ENCODE measurements at regions not wholly inside any gene's neighbourhood (a gene's known extent, or its start where the extent isn't known, plus 50 kb on each side); places are given as distances from the start of the nearest gene placed in this dataset.

DNA sequence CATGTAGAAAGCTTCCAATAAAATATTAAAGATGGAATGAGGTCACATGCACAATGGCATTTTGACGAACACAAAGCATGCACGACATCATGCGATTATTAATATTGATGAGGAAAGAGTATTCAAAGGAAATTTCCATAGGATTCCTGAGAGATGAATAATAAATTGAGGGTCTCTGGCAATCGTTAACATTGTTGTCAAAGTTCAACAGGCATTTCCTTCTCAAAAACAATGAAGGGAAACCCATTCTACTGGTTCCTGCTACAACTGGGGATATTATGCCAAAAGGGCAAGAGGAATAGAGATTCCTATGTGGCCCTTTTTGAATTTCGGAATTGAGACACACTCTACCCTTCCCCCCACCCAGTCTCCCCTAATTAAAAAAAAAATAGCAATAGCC lies 128.3 kb upstream of the NUDT7 start:
- no peak for DNase-seq (ENCODE audit: low spot score)

DNA sequence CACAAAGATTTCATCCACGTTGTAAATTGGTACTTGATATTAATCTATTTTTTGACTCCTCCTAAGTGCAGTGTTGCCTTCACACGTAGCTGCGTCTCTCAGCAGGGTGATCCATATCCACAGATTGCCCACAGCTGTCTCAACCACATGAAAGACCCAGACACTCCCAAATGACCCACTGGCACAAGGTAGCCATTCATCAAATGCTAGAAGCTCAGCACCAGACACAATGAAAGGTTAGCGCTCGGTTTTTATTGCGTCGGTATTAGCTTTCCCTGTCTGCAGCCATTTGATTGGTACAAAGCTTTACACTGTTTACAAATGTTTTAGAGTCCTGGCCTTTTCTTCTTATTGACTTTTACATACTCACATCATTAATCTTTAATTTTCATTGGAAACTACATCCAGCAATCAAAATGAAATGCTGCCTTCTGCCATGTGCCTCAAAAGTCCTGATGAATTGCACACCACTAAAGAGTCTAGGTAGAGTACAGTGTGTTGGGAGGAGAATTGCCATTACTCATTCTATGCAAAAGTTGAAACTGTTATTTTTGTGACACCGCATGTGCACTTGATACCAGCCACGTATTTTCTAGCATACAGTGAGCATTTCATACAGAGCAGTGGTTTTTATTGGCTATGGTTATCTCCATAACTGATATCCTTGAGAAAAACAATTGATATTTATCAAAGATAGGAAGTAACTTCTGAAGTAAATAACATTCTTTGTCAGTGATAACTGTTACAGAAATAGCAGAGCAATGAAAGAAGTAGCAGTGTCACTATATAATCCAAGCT lies 127.3 kb upstream of the NUDT7 start:
- no peak for DNase-seq (ENCODE audit: low spot score)

DNA sequence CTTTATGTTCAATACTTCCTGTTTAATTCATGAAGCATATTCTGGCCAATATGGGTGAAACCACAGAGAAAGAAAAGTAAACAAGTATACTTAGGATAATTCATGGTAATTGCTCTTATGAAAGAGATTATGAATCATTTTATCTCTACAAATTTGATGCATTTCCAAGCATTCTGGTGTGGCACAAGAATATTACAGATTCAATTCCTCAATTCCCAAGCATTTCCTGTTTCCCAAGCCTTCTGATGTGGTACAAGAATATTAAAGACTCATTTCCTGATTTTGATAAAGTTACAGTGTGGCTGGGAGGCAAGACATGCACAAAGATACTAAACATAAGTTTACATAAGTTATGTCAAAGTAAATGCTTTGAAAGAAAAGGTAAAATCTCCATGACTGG lies 126.1 kb upstream of the NUDT7 start:
- DNase-seq (ENCODE audit: low spot score): no peak

DNA sequence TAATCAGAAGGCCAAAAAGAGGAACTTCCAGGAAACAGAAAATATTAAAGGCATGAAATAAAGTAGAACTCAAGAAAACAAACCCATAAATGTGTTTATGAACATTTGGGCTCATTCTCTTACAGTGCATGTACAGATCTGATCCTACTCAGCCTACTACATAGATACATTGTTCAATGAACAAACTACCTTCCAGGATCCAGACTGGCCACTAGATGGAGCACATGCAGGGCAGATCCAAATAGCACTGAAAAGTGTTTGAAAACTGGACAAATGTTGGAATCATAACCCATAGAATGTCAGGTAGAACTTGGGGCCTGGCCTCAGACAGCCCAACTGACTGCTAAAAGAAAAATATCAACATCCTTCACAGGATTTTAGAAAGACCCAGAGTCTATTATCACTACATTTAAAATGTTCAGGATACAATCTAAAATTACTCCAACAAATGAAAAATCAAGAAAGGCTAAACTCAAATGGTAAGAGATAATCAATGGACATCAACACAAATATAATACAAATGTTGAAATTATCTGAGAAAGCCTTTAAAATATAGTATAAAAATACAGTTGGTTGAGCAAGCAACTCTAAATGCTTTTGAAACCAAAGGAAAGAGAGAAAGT lies 122.4 kb upstream of the NUDT7 start:
- DNase-seq (ENCODE audit: low spot score): no peak

DNA sequence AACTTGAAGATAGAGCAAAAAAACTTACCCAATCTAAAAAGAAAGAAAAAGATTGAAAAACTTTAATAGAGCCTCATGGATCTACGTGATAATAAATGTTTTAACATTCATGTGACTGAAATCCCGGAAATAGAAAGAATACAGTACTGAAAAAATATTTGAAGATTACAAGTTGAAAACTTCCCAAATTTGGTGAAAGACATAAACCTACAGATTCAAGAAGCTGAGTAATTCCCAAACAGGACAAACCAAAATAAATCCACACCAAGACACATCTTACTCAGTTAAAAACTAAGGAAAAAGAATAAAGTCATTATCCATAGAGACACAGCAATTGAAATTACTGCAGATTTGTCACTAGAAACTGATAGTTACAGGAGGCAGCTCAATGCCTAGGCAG lies 121.8 kb upstream of the NUDT7 start:
- DNase-seq (ENCODE audit: low spot score): no peak

DNA sequence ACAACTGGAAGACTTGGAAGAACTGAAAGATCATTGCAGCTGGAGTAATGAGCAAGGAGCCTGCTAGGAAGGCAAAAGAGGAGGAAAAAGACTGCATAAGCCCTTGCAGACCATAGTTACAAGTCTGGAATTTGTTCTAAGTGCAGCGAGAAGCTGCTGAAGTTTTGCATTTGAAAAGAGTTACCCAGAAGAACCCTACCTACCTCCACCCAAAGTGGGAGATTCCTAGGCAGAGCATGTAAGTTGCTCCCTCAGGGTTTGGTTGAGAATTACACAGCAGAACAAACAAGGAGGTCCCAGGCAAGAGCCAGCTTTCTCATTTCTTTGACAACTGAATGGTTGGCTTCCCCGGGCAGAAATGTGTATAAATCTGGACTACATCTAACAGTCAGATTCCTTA lies 118.7 kb upstream of the NUDT7 start:
- no peak for DNase-seq (ENCODE audit: low spot score)

DNA sequence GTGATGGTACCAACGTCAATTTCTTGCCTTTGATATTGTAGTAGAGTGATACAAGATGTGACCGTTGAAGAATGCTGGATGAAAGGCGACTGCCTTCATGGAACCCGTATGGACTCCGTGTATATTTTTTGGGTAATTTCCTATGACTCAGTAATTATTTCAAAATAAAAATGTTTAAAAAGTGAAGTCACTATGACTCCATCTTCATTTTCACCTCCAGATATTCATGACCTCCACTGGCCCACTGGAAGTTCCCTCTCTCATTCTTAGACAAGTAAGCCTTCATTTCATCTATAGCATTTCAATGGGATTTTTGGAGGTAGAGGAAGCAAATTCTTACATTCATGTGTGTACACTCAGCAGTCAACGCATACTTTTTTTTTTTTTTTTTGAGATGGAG lies 111.8 kb upstream of the NUDT7 start:
- DNase-seq (ENCODE audit: low spot score): no peak

DNA sequence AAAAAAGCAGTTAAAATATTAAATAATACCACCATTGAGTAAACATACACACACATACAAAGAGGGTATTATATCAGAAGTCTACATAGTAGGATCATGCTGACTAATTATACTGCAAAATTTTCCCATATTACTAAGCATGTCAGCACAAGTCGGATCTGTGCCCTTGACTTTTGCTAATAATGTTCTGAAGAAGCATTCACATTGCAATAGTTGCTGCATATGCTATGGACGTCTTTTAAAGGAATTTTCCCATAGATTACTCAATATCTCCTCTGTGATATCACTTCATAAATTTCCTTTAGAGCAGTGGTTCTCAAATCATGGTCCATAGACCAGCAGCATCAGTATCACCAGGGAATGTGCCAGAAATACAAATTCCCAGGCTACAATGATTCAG lies 110.9 kb upstream of the NUDT7 start:
- DNase-seq (ENCODE audit: low spot score): no peak

DNA sequence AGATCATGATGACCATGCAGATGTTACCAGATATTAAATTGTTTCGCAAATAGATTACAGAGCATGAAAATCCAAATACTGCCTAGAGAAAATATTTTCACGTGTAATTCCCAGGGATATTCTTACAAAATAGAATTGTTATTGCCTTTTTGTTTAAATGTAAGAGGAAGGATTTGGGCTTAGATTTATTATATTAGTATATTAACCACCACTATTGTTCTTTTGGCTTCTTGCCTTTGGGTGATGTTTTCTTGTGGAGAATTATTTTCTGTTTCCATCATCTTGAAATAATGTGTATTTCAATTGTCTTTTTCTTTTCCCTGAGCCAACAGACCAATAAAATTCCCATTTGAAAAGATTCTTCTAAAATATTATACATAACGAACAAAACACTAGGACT lies 109.7 kb upstream of the NUDT7 start:
- DNase-seq (ENCODE audit: low spot score): no peak

DNA sequence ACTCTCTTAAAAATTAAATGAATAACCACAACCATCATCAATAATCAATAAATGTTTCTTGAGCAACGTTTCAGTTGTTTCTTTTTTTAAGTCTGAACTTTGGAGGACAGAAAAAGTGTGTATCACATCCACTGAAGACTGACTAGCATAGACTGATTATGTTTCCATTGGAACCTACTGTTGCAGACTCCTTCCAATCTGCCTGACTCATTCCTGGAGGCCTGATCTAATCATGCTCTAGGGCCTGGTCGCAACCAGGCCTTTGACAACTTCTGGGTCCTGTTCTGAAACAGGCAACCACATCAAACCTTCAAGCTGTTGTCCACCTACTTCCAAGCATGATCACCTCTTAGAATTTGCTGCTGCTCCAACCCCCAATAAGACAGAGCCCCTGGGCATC lies 109.2 kb upstream of the NUDT7 start:
- DNase-seq (ENCODE audit: low spot score): no peak

DNA sequence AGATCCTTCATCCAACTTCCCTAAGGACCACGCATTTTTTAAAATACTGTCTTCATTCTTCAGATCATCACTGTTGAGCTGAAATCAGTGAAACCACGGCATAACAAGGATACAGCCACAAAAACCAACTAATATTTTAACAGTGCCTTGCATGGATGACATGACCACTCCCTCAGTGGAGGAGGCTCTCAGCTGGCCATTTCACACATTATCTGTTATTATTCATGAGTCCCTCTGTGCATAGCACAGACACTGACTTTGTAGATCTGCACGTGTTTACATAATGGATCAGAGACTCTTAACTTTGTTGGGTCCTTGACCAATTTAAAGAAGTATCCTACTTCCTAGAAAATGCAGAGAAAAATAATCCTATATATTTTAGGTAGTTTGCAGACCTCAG lies 104.8 kb upstream of the NUDT7 start:
- DNase-seq (ENCODE audit: low spot score): no peak

DNA sequence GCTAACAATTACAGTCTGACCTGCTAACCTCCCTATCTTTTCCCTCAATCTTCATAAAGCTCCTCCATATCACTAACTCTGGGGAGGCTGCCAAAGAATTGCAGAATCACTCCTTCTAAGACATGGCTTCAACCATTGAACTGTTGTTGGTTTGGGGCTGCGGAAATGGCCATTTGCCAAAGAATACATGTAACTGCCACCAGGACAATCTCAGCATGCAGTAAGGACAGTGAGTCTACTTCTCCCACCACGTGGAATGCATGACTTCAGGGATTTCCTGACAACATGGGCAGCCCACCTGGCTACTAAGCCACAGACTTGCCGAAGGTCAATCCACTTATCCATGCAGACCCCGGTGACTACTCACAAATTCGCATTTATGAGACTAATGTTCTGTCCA lies 104.3 kb upstream of the NUDT7 start:
- DNase-seq (ENCODE audit: low spot score): no peak

DNA sequence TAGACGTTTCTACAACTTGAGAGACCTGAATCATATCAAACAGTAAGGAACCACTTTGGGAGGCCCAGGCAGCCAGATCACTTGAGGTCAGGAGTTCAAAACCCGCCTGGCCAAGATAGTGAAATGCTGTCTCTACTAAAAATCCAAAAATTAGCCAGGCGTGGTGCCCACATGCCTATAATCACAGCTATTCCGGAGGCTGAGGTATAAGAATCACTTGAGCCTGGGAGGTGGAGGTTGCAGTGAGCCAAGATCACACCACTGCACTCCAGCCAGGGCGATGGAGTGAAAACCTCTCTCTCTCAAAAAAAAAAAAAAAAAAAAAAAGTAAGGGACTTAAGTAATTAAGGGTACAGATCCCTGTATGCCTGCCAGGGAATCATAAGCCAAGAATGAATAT lies 103.4 kb upstream of the NUDT7 start:
- DNase-seq (ENCODE audit: low spot score): no peak

DNA sequence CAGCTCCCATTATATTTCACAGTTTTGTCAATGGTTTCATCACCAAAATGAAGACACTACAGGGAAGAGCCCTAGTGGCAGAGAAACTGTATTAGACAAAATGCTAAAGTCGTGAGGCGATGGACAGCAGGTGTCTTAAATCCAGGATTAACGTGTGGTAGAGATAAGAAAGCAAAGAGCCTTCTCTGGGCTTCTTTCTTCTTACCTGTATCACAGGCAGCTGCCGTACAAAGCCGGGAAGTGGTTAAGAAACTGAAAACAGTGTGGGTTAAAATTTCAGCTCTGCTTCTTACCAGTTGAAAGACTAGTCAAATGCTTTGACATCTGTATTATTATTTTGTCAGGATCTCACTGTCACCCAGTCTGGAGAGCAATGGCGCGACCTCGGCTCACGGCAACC lies 98.2 kb upstream of the NUDT7 start:
- DNase-seq (ENCODE audit: low spot score): no peak

DNA sequence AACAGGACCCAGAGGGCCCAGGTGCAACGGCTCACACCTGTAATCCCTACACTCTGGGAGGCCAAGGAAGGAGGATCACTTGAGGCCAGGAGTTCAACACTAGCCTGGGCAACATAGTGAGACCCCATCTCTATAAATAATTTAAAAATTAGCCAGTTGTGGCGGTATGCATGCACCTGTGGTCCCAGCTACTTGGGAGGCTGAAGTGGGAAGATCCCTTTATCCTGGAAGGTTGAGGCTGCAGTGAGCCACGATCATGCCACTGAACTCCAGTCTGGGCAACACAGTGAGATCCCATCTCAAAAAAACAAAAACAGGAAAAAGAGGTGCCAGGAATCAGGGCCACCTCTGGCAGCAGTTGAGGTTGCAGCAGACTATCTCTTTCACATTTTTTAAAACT lies 85.7 kb upstream of the NUDT7 start:
- DNase-seq (ENCODE audit: low spot score): no peak

DNA sequence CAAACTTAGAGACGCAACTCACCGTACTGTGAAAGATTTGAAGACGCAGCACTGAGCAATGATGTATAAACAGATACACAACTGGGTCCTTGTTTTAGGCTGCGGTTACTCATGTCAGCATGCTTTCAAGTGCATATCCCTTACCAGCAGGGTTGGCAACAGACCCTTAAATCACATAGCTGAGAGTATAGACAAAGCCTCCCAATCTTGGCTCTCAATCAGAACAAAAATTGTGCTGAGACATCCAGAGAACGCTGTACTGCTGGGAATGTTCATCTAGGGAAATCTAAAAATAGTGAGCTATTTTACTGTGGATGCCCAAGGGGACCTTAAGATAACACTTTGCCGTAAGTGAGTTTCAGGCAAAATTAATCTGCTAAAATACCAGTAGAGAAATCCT lies 84.4 kb upstream of the NUDT7 start:
- no peak for DNase-seq (ENCODE audit: low spot score)

DNA sequence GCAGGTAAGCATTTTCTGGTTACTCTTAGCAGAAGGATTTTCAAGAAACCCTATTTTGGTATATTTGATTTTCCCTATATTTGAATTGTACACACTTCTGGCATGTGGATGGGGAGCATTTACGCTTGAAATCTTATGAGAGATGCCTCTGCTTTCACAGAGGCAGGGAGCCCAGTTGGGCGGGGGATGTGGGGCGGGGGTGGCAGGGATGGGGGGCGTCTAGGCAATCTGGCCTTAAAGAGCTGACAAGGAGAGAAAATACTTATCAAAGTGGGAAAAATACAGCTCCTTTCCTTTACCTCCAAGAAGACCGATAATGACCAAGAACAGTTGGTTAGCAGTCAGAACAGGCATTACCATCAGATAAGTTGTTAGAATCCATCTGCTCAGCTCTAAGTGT lies 79.1 kb upstream of the NUDT7 start:
- DNase-seq (ENCODE audit: low spot score): no peak

DNA sequence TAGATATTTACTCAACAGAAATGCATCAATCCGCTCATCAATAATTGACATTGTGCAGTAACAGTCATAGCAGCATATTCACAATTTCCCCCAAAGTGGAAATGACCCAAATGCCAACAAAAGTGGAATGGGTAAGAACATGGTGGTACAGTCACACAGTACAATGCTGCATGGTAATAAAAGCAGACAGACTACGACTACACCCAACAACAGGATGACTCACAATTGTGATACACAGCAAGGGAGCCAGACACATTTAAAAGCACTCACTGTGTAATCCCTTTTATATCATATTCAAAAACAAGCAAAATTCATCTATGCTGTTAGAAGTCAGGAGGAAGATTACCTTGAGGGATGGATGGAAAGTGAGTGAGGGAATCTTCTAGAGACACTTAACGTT lies 76.5 kb upstream of the NUDT7 start:
- DNase-seq (ENCODE audit: low spot score): no peak

DNA sequence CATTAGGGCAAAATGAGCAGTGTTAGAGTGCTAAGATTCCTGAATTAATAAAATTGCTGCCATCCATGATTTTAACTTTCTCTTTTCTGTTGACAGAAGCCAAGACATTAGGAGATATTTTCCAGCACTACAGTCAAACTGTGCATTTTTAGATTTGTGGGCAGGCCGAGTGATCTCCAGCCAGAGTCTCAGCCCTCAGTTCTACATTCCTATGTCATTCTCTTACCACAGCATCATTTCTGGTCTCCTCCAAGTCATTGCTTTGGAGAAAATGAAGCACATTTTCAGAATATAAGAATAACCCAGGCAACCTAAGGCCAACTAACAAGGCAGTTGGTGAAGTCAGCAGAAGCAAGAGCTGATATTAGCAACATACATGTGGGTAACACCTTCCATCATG lies 74.6 kb upstream of the NUDT7 start:
- no peak for DNase-seq (ENCODE audit: low spot score)

DNA sequence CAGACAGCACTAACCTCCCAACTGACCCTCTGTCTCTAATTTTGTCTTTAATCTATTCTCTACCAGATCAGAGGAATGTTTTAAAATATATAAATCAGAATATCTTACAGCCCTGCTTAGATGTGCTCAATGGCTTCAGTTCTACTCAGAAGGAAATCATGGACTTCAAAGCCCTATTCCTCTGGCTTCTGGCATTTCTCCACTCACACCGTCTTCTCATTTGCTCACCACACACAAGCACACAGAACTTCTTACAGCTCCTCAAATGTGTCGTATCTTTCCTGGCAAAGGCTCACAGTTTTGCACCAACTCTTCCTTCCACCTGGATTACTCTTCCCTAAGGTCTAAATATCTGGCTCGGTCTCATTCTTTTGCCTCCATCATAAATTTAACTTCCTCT lies 71.6 kb upstream of the NUDT7 start:
- DNase-seq (ENCODE audit: low spot score): no peak

DNA sequence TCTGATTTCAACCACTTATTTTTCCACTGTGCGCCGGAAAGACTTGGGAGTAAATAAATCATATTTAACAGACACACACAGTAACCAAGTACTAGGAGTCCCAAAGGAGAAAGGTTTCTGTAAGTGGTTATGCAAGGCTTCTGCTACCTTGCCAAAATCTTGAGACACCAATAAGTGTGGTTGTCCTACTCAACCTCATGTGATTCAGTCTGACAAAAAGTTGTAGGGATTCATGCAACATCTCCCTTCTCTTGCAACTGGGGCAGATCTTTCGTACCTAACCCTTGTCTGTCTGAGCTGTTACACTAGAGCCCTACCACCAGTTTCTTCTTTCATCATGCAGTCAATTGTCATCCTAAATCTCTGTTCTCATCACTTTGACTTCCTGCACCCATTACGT lies 69.9 kb upstream of the NUDT7 start:
- DNase-seq (ENCODE audit: low spot score): no peak

DNA sequence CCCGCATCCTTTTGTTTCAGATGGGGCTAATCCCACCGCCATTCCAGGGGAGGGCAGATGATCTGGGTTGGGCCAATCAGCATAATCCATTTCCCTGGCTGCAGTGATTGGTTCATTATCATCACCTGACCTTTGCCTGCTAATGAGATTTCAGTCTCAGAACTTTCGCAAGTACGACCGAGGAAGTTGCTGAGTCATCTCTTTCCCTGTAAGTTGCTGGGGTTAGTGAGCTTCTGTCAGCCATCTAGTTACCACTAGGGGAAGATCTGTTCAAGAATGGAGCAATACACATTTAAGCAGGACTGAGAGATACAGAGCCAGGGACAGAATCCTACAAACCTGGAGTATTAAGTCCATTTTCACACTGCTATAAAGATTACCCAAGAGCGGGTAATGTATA lies 65.3 kb upstream of the NUDT7 start:
- DNase-seq (ENCODE audit: low spot score): no peak

DNA sequence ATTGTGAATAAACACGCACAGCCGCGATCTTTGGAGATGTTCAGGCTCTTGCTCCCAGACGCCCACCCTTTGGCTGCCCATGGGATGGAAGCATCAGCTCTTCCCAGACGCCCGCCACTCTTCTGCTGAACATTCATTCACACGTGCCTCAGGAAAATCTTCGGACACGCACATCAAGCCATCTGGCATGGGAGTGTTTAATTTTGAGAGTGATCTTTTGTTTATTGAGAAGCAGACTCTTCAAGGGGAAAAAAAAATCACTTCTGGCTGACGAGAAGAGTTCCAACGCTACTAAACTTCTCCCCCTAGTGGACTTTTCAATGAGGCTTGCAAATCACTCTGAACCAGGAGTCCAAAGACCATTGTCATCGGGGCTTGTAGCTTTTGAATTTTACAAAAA lies 62.0 kb upstream of the NUDT7 start:
- no peak for DNase-seq (ENCODE audit: low spot score)

DNA sequence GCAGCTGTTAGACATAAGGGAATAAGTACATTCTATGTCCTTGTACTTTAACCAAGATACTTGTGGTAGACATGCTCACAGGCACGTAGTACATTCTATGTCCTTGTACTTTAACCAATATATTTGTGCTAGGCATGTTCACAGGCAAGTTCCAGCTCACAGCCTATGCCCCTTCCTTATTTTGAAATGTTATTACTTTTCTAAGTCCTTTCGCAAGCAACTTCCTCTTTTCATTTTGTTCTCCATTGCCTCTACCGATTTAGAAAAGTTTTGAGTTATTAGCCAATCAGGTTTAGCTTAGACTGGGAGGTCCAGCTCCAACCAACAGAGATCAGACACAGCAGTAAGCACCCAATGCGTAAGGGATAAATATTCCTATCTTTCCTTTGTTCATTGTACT lies 60.1 kb upstream of the NUDT7 start:
- no peak for DNase-seq (ENCODE audit: low spot score)
